NCI-H1694 (cell line): ENCODE measurements at regions not wholly inside any gene's neighbourhood (a gene's known extent, or its start where the extent isn't known, plus 50 kb on each side); places are given as distances from the start of the nearest gene placed in this dataset.
"Not testable (repeated sequence)": the region's sequence is repeated elsewhere in the genome, so short reads cannot be mapped to it uniquely, and the experiment has no call there.

ENCODE experiments used
- DNase-seq: peaks from one replicate; lab custom pipeline; 2025; lab: John Stamatoyannopoulos, UW

- DNase-seq = no peak
Measured at GRCh38 chr2:175872721-175873120, 129.3 kb downstream of the LNPK start.

GRCh38 chr2:175872005-175872348 lies 130.1 kb downstream of the LNPK start:
- no peak for DNase-seq

GRCh38 chr2:175871331-175872004 lies 130.6 kb downstream of the LNPK start:
- DNase-seq = no peak

GRCh38 chr2:175865716-175866115 lies 136.4 kb downstream of the LNPK start:
- no peak for DNase-seq

- no peak for DNase-seq
Measured at GRCh38 chr2:175864137-175864850, 137.8 kb downstream of the LNPK start.

- no peak for DNase-seq
Measured at GRCh38 chr2:175861958-175862357, 140.1 kb downstream of the LNPK start.

GRCh38 chr2:175855794-175856453 lies 146.1 kb downstream of the LNPK start:
- DNase-seq = no peak

- DNase-seq = no peak
Measured at GRCh38 chr2:175855236-175855635, 146.8 kb downstream of the LNPK start.

- DNase-seq = no peak
Measured at GRCh38 chr2:175854665-175855064, 147.4 kb downstream of the LNPK start.

GRCh38 chr2:175854129-175854528 lies 147.9 kb downstream of the LNPK start:
- DNase-seq = peak; percentile 32

GRCh38 chr2:175853616-175853890 lies 148.5 kb downstream of the LNPK start:
- DNase-seq = no peak

- peak; percentile 89 for DNase-seq
Measured at GRCh38 chr2:175852879-175853615, 149.0 kb downstream of the LNPK start.

GRCh38 chr2:175847128-175847527 lies 154.9 kb downstream of the LNPK start:
- DNase-seq = no peak

- DNase-seq = no peak
Measured at GRCh38 chr2:175844169-175844568, 157.9 kb downstream of the LNPK start.

- no peak for DNase-seq
Measured at GRCh38 chr2:175843625-175844024, 158.4 kb downstream of the LNPK start.

GRCh38 chr2:175842996-175843395 lies 159.1 kb downstream of the LNPK start:
- no peak for DNase-seq

- not testable (repeated sequence) for DNase-seq
Measured at GRCh38 chr2:175840765-175841164, 161.3 kb downstream of the LNPK start.

- no peak for DNase-seq
Measured at GRCh38 chr2:175840256-175840655, 161.8 kb downstream of the LNPK start.

- no peak for DNase-seq
Measured at GRCh38 chr2:175838979-175839378, 163.1 kb downstream of the LNPK start.

GRCh38 chr2:175837046-175837445 lies 165.0 kb downstream of the LNPK start:
- no peak for DNase-seq

GRCh38 chr2:175836361-175836760 lies 165.7 kb downstream of the LNPK start:
- DNase-seq = no peak

- DNase-seq = peak; percentile 85
Measured at GRCh38 chr2:175834477-175834876, 167.6 kb downstream of the LNPK start.

GRCh38 chr2:175832866-175833265 lies 169.2 kb downstream of the LNPK start:
- DNase-seq = no peak
